ENCODE measurements at regions not wholly inside any gene's neighbourhood (a gene's known extent, or its start where the extent isn't known, plus 50 kb on each side); places are given as distances from the start of the nearest gene placed in this dataset.

GRCh38 chr22:49553076-49553475, 274.6 kb downstream of the BRD1 start:
- TF ChIP-seq CTCF (tag by site-specific recombination; IDR thresholded peaks at IDR 0.05): no peak
- no peak for TF ChIP-seq ATF2 (tag by site-specific recombination; IDR thresholded peaks at IDR 0.05; ENCODE audit: low read depth)
- no peak for TF ChIP-seq ZNF629 (tag by site-specific recombination; IDR thresholded peaks at IDR 0.05)
- no peak for TF ChIP-seq ZNF184 (tag by site-specific recombination; IDR thresholded peaks at IDR 0.05)
- TF ChIP-seq PRDM6 (tag by site-specific recombination; IDR thresholded peaks at IDR 0.05): no peak
- TF ChIP-seq PRDM10 (tag by site-specific recombination; IDR thresholded peaks at IDR 0.05): no peak
- no peak for TF ChIP-seq ZNF138 (tag by site-specific recombination; IDR thresholded peaks at IDR 0.05; ENCODE audit: borderline replicate concordance)
- TF ChIP-seq ZIC2 (tag by site-specific recombination; IDR thresholded peaks at IDR 0.05): no peak
- no peak for TF ChIP-seq PBX3 (CRISPR knock-in tag; IDR thresholded peaks at IDR 0.05)
- TF ChIP-seq ZNF585B (tag by site-specific recombination; IDR thresholded peaks at IDR 0.05): no peak
- TF ChIP-seq RBAK (tag by site-specific recombination; IDR thresholded peaks at IDR 0.05): no peak
- TF ChIP-seq MZF1 (tag by site-specific recombination; IDR thresholded peaks at IDR 0.05; ENCODE audit: borderline replicate concordance): no peak
- no peak for TF ChIP-seq ZNF155 (tag by site-specific recombination; IDR thresholded peaks at IDR 0.05)
